Liver (tissue), 8 donors: ENCODE measurements at regions not wholly inside any gene's neighbourhood (a gene's known extent, or its start where the extent isn't known, plus 50 kb on each side); places are given as distances from the start of the nearest gene placed in this dataset.

ENCODE experiments used
- DNase-seq: peaks from one replicate; pipeline ENCODE4 v3.0.0-alpha.2; 2017; ENCODE audit warnings: low spot score
- H3K27ac ChIP-seq, 2 donors: one replicate each; pipeline ENCODE4 v1.7.0; 2013; ENCODE audit warnings: inconsistent platforms in 2 of 2, low read length in 2 of 2, control low read depth in 1 of 2, low read depth in 1 of 2, mild to moderate bottlenecking in 1 of 2
- H3K27me3 ChIP-seq, 4 donors: one replicate each; pipeline versions ENCODE4 v1.6.1 to v1.7.0; 2013; ENCODE audit warnings: low read length in 3 of 4, inconsistent platforms in 1 of 4, mild to moderate bottlenecking in 1 of 4, moderate library complexity in 1 of 4; ENCODE audit not compliant: control insufficient read depth in 4 of 4, insufficient read depth in 4 of 4
- H3K36me3 ChIP-seq, 4 donors: one replicate each; pipeline versions ENCODE4 v1.6.1 to v1.7.0; 2013; ENCODE audit warnings: low read length in 3 of 4, mild to moderate bottlenecking in 3 of 4, low read depth in 1 of 4, moderate library complexity in 1 of 4; ENCODE audit not compliant: control insufficient read depth in 4 of 4, insufficient read depth in 3 of 4
- H3K4me1 ChIP-seq, 4 donors: one replicate each; pipeline versions ENCODE4 v1.6.1 to v1.7.0; 2013; ENCODE audit warnings: low read length in 3 of 4, mild to moderate bottlenecking in 3 of 4, moderate library complexity in 1 of 4; ENCODE audit not compliant: control insufficient read depth in 4 of 4, insufficient read depth in 4 of 4
- H3K4me3 ChIP-seq, 3 donors: one replicate each; pipeline versions ENCODE4 v1.6.1 to v1.7.0; 2013; ENCODE audit warnings: low read length in 3 of 3, control low read depth in 1 of 3, low read depth in 1 of 3, mild to moderate bottlenecking in 1 of 3
- H3K9ac ChIP-seq, 2 donors: one replicate each; pipeline ENCODE4 v1.7.0; 2013; ENCODE audit warnings: low read length in 2 of 2, mild to moderate bottlenecking in 2 of 2, moderate library complexity in 2 of 2, control low read depth in 1 of 2, low read depth in 1 of 2
- H3K9me3 ChIP-seq, 4 donors: one replicate each; pipeline versions ENCODE4 v1.6.1 to v1.7.0; 2013; ENCODE audit warnings: low read length in 3 of 4; ENCODE audit not compliant: control insufficient read depth in 4 of 4
- EGR1 ChIP-seq, 2 donors: IDR thresholded peaks; 2 replicates each; pipeline ENCODE4 v1.6.1; 2016 to 2018; ENCODE audit warnings: antibody characterized with exemption in 2 of 2, low read depth in 2 of 2
- FOXA1 ChIP-seq: IDR thresholded peaks from 2 replicates; pipeline ENCODE4 v1.6.1; 2016; ENCODE audit warnings: antibody characterized with exemption
- FOXA2 ChIP-seq: IDR thresholded peaks from 2 replicates; pipeline ENCODE4 v1.6.1; 2016; ENCODE audit warnings: antibody characterized with exemption
- GABPA ChIP-seq, 2 donors: IDR thresholded peaks in 1 of 2; conservative IDR thresholded peaks in 1 of 2; 2 replicates each; pipeline ENCODE4 v1.6.1; 2016; ENCODE audit warnings: antibody characterized with exemption in 2 of 2, mild to moderate bottlenecking in 1 of 2, moderate library complexity in 1 of 2
- HNF4A ChIP-seq, 2 donors: conservative IDR thresholded peaks; 2 replicates each; pipeline ENCODE4 v1.6.1; 2016; ENCODE audit warnings: antibody characterized with exemption in 2 of 2, mild to moderate bottlenecking in 2 of 2
- HNF4G ChIP-seq: IDR thresholded peaks from 2 replicates; pipeline ENCODE4 v1.6.1; 2016; ENCODE audit warnings: antibody characterized with exemption
- JUND ChIP-seq, 2 donors: IDR thresholded peaks; 2 replicates each; pipeline ENCODE4 v1.6.1; 2016; ENCODE audit warnings: antibody characterized with exemption in 2 of 2
- NR2F2 ChIP-seq: IDR thresholded peaks from 2 replicates; pipeline ENCODE4 v1.6.1; 2016; ENCODE audit warnings: antibody characterized with exemption
- RAD21 ChIP-seq, 2 donors: IDR thresholded peaks; 2 replicates each; pipeline ENCODE4 v1.6.1; 2016; ENCODE audit warnings: antibody characterized with exemption in 2 of 2, mild to moderate bottlenecking in 2 of 2
- RXRA ChIP-seq, 2 donors: IDR thresholded peaks; 2 replicates each; pipeline ENCODE4 v1.6.1; 2017 to 2018; ENCODE audit warnings: antibody characterized with exemption in 2 of 2, mild to moderate bottlenecking in 1 of 2
- SP1 ChIP-seq: IDR thresholded peaks from 2 replicates; pipeline ENCODE4 v1.6.1; 2018; ENCODE audit warnings: antibody characterized with exemption, mild to moderate bottlenecking
- TAF1 ChIP-seq: conservative IDR thresholded peaks from 2 replicates; pipeline ENCODE4 v1.6.1; 2016; ENCODE audit warnings: antibody characterized with exemption, mild to moderate bottlenecking
- YY1 ChIP-seq: IDR thresholded peaks from 2 replicates; pipeline ENCODE4 v1.6.1; 2016; ENCODE audit warnings: antibody characterized with exemption, mild to moderate bottlenecking
- WGBS: extraction: QIAGEN DNeasy Blood & Tissue Kit; methylation state at CpG from one replicate; pipeline ENCODE4 v1.1.7; 2013; 5-methylcytosine and 5-hydroxymethylcytosine counted together
- TF ChIP-seq, protein P1 (sequence below): IDR thresholded peaks from 2 replicates; pipeline ENCODE4 v1.6.1; 2016; ENCODE audit warnings: antibody characterized with exemption
- TF ChIP-seq, protein P2 (sequence below): fragments of 150-350 bp; IDR thresholded peaks from 2 replicates; pipeline ENCODE4 v1.5.1; 2017; ENCODE audit warnings: improper control_type of control experiment, low read depth, low read length; ENCODE audit not compliant: missing input control
- TF ChIP-seq, protein P3 (sequence below): IDR thresholded peaks from 2 replicates; pipeline ENCODE4 v1.6.1; 2016; ENCODE audit warnings: antibody characterized with exemption, mild to moderate bottlenecking
- TF ChIP-seq, protein P4 (sequence below): IDR thresholded peaks from 2 replicates; pipeline ENCODE4 v1.6.1; 2016; ENCODE audit warnings: antibody characterized with exemption
- TF ChIP-seq, protein P5 (sequence below): IDR thresholded peaks from 2 replicates; pipeline ENCODE4 v1.6.1; 2016; ENCODE audit warnings: antibody characterized with exemption
- donor health status: healthy.
- donor health status: healthy.
- donor health status: healthy.
- donor health status: healthy.
- donor health status: healthy.

DNA sequence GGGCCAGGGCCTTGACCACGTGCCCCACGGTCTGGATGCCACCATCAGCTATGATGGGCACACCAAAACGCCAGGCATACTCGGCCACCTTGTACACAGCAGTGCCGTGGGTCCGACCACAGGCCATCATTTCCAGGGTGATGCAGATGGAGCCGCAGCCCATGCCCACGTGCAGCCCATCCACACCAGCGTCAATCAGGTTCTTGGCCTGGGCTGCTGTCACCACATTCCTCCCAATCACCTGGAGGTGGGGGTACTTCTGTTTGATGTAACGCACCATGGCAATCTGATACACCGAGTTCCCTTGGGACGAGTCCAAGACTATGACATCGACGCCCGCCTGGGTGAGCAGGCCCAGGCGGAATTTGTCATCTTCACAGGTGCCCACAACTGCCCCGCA is 221.2 kb upstream of the ATP6AP2 start:
- no peaks in the 10 kb centered on the region for H3K9me3 ChIP-seq
- no peak for TF ChIP-seq RAD21 (IDR thresholded peaks at IDR 0.05)
- no peak for TF ChIP-seq YY1
- TF ChIP-seq, protein P1, sequence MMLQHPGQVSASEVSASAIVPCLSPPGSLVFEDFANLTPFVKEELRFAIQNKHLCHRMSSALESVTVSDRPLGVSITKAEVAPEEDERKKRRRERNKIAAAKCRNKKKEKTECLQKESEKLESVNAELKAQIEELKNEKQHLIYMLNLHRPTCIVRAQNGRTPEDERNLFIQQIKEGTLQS = no peak
- no peak for TF ChIP-seq HNF4A (conservative IDR thresholded peaks at IDR 0.05)
- no peak for TF ChIP-seq FOXA2
- TF ChIP-seq SP1 = no peak
- TF ChIP-seq FOXA1 = no peak
- TF ChIP-seq, protein P2, sequence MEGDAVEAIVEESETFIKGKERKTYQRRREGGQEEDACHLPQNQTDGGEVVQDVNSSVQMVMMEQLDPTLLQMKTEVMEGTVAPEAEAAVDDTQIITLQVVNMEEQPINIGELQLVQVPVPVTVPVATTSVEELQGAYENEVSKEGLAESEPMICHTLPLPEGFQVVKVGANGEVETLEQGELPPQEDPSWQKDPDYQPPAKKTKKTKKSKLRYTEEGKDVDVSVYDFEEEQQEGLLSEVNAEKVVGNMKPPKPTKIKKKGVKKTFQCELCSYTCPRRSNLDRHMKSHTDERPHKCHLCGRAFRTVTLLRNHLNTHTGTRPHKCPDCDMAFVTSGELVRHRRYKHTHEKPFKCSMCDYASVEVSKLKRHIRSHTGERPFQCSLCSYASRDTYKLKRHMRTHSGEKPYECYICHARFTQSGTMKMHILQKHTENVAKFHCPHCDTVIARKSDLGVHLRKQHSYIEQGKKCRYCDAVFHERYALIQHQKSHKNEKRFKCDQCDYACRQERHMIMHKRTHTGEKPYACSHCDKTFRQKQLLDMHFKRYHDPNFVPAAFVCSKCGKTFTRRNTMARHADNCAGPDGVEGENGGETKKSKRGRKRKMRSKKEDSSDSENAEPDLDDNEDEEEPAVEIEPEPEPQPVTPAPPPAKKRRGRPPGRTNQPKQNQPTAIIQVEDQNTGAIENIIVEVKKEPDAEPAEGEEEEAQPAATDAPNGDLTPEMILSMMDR = no peak
- no peak for TF ChIP-seq EGR1 (IDR thresholded peaks at IDR 0.05; ENCODE audit: low read depth in 2 of 2)
- TF ChIP-seq GABPA (IDR thresholded peaks at IDR 0.05 in 1 of 2, conservative IDR thresholded peaks at IDR 0.05 in 1 of 2) = no peak
- TF ChIP-seq, protein P3, sequence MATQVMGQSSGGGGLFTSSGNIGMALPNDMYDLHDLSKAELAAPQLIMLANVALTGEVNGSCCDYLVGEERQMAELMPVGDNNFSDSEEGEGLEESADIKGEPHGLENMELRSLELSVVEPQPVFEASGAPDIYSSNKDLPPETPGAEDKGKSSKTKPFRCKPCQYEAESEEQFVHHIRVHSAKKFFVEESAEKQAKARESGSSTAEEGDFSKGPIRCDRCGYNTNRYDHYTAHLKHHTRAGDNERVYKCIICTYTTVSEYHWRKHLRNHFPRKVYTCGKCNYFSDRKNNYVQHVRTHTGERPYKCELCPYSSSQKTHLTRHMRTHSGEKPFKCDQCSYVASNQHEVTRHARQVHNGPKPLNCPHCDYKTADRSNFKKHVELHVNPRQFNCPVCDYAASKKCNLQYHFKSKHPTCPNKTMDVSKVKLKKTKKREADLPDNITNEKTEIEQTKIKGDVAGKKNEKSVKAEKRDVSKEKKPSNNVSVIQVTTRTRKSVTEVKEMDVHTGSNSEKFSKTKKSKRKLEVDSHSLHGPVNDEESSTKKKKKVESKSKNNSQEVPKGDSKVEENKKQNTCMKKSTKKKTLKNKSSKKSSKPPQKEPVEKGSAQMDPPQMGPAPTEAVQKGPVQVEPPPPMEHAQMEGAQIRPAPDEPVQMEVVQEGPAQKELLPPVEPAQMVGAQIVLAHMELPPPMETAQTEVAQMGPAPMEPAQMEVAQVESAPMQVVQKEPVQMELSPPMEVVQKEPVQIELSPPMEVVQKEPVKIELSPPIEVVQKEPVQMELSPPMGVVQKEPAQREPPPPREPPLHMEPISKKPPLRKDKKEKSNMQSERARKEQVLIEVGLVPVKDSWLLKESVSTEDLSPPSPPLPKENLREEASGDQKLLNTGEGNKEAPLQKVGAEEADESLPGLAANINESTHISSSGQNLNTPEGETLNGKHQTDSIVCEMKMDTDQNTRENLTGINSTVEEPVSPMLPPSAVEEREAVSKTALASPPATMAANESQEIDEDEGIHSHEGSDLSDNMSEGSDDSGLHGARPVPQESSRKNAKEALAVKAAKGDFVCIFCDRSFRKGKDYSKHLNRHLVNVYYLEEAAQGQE = no peak
- no peaks in the 10 kb centered on the region for H3K36me3 ChIP-seq
- H3K9ac ChIP-seq = no peak overlapping the region
- no peak overlapping the region for H3K27ac ChIP-seq
- 97% methylated on average over 17 of the region's 17 CpGs for WGBS
- H3K4me3 ChIP-seq = no peak overlapping the region
- no peak for DNase-seq
- H3K4me1 ChIP-seq = no peaks in the 10 kb centered on the region
- no peaks in the 10 kb centered on the region for H3K27me3 ChIP-seq

DNA sequence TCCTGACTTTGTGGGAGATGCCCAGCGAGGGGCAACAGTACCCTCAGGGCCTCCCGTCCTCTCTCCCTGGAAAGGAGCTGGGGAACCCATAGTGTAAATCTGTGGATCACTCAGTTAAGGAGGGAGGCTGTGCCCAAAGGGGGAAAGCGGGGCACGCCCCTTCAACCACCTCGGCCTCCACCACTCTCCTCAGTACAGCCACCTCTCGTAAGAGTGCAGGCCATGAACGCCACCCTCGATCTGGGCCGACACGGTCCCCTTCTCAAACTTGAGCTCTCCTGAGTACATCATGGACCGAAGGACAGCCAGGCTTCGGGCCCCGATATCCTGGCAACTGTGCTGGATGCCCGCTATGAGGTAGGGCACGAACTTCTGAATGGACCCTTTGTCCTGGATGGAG is 221.8 kb upstream of the ATP6AP2 start:
- Histone ChIP-seq H3K4me1 (no peaks in the 10 kb centered on the region), H3K36me3 (no peaks in the 10 kb centered on the region), H3K27ac (no peak overlapping the region), H3K27me3 (no peaks in the 10 kb centered on the region), H3K9ac (no peak overlapping the region), H3K4me3 (no peak overlapping the region), H3K9me3 (no peaks in the 10 kb centered on the region)
- 96% methylated on average over 15 of the region's 15 CpGs for WGBS
- DNase-seq = no peak
- TF ChIP-seq, protein P4, sequence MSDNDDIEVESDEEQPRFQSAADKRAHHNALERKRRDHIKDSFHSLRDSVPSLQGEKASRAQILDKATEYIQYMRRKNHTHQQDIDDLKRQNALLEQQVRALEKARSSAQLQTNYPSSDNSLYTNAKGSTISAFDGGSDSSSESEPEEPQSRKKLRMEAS = no peak
- TF ChIP-seq NR2F2 (no peak), FOXA1 (no peak), RXRA (IDR thresholded peaks at IDR 0.05) (no peak), GABPA (IDR thresholded peaks at IDR 0.05 in 1 of 2, conservative IDR thresholded peaks at IDR 0.05 in 1 of 2) (no peak), YY1 (no peak), HNF4G (no peak), TAF1 (no peak), FOXA2 (no peak), HNF4A (conservative IDR thresholded peaks at IDR 0.05) (no peak), SP1 (no peak), EGR1 (IDR thresholded peaks at IDR 0.05; ENCODE audit: low read depth in 2 of 2) (no peak), JUND (IDR thresholded peaks at IDR 0.05) (no peak)
- TF ChIP-seq, protein P1 = no peak
- TF ChIP-seq, protein P2 = no peak
- TF ChIP-seq, protein P5, sequence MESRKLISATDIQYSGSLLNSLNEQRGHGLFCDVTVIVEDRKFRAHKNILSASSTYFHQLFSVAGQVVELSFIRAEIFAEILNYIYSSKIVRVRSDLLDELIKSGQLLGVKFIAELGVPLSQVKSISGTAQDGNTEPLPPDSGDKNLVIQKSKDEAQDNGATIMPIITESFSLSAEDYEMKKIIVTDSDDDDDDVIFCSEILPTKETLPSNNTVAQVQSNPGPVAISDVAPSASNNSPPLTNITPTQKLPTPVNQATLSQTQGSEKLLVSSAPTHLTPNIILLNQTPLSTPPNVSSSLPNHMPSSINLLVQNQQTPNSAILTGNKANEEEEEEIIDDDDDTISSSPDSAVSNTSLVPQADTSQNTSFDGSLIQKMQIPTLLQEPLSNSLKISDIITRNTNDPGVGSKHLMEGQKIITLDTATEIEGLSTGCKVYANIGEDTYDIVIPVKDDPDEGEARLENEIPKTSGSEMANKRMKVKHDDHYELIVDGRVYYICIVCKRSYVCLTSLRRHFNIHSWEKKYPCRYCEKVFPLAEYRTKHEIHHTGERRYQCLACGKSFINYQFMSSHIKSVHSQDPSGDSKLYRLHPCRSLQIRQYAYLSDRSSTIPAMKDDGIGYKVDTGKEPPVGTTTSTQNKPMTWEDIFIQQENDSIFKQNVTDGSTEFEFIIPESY = no peak
- TF ChIP-seq, protein P3 = no peak
